HEK293 (cell line): ENCODE measurements at regions not wholly inside any gene's neighbourhood (a gene's known extent, or its start where the extent isn't known, plus 50 kb on each side); places are given as distances from the start of the nearest gene placed in this dataset.

ENCODE experiments used
- FEZF1 ChIP-seq: fragments of 450-650 bp; formaldehyde crosslinking; IDR thresholded peaks from 2 replicates; pipeline ENCODE4 v1.5.1; 2016; ENCODE audit warnings: missing biosample characterization, missing genetic modification characterization
- GLI2 ChIP-seq: fragments of 450-650 bp; formaldehyde crosslinking; IDR thresholded peaks from 2 replicates; pipeline ENCODE4; 2017; ENCODE audit warnings: missing biosample characterization, missing genetic modification characterization, low read depth, borderline replicate concordance
- GLIS1 ChIP-seq: fragments of 450-650 bp; formaldehyde crosslinking; IDR thresholded peaks from 2 replicates; pipeline ENCODE4 v1.5.1; 2016; ENCODE audit warnings: missing biosample characterization, missing genetic modification characterization
- HOXD13 ChIP-seq: sonication (generic); formaldehyde crosslinking; IDR thresholded peaks from 2 replicates; pipeline ENCODE4 v1.8.0; 2022; ENCODE audit warnings: missing genetic modification reagents, borderline replicate concordance
- KLF10 ChIP-seq: fragments of 450-650 bp; IDR thresholded peaks from 2 replicates; pipeline ENCODE4 v1.5.1; 2018; ENCODE audit warnings: missing biosample characterization, mild to moderate bottlenecking, missing genetic modification characterization
- KLF8 ChIP-seq: fragments of 450-650 bp; formaldehyde crosslinking; IDR thresholded peaks from 2 replicates; pipeline ENCODE4 v1.5.1; 2016; ENCODE audit warnings: missing biosample characterization, missing genetic modification characterization
- MYNN ChIP-seq: fragments of 450-650 bp; formaldehyde crosslinking; IDR thresholded peaks from 2 replicates; pipeline ENCODE4 v1.5.1; 2016; ENCODE audit warnings: missing biosample characterization, missing genetic modification characterization, borderline replicate concordance
- OSR2 ChIP-seq: fragments of 450-650 bp; formaldehyde crosslinking; IDR thresholded peaks from 2 replicates; pipeline ENCODE4 v1.5.1; 2016; ENCODE audit warnings: missing biosample characterization, missing genetic modification characterization
- OVOL3 ChIP-seq: fragments of 450-650 bp; formaldehyde crosslinking; IDR thresholded peaks from 2 replicates; pipeline ENCODE4 v1.5.1; 2016; ENCODE audit warnings: missing biosample characterization, missing genetic modification characterization
- RBAK ChIP-seq: fragments of 450-650 bp; formaldehyde crosslinking; IDR thresholded peaks from 2 replicates; pipeline ENCODE4 v1.5.1; 2016; ENCODE audit warnings: missing biosample characterization, missing genetic modification characterization
- REPIN1 ChIP-seq: fragments of 450-650 bp; formaldehyde crosslinking; IDR thresholded peaks from 2 replicates; pipeline ENCODE4 v1.5.1; 2017; ENCODE audit warnings: missing biosample characterization, missing genetic modification characterization, low read depth
- WT1 ChIP-seq: fragments of 450-650 bp; formaldehyde crosslinking; IDR thresholded peaks from 2 replicates; pipeline ENCODE4 v1.5.1; 2016; ENCODE audit warnings: missing biosample characterization, missing genetic modification characterization
- ZBTB17 ChIP-seq: fragments of 450-650 bp; formaldehyde crosslinking; IDR thresholded peaks from 2 replicates; pipeline ENCODE4 v1.5.1; 2016; ENCODE audit warnings: missing biosample characterization, missing genetic modification characterization
- ZBTB44 ChIP-seq: fragments of 450-650 bp; IDR thresholded peaks from 2 replicates; pipeline ENCODE4 v1.5.1; 2018; ENCODE audit warnings: missing biosample characterization, mild to moderate bottlenecking, missing genetic modification characterization
- ZBTB6 ChIP-seq: fragments of 450-650 bp; formaldehyde crosslinking; IDR thresholded peaks from 2 replicates; pipeline ENCODE4 v1.5.1; 2017; ENCODE audit warnings: missing biosample characterization, missing genetic modification characterization
- ZEB2 ChIP-seq: fragments of 450-650 bp; formaldehyde crosslinking; IDR thresholded peaks from 2 replicates; pipeline ENCODE4 v1.5.1; 2016; ENCODE audit warnings: missing biosample characterization, missing genetic modification characterization
- ZFHX2 ChIP-seq: fragments of 450-650 bp; formaldehyde crosslinking; conservative IDR thresholded peaks from 2 replicates; pipeline ENCODE4 v1.5.1; 2016; ENCODE audit warnings: missing biosample characterization, missing genetic modification characterization
- ZFP3 ChIP-seq: fragments of 450-650 bp; formaldehyde crosslinking; IDR thresholded peaks from 2 replicates; pipeline ENCODE4 v1.5.1; 2016; ENCODE audit warnings: low read depth, missing biosample characterization, missing genetic modification characterization
- ZNF133 ChIP-seq: fragments of 450-650 bp; formaldehyde crosslinking; IDR thresholded peaks from 2 replicates; pipeline ENCODE4 v1.5.1; 2016; ENCODE audit warnings: missing biosample characterization, missing genetic modification characterization
- ZNF18 ChIP-seq: fragments of 450-650 bp; formaldehyde crosslinking; IDR thresholded peaks from 2 replicates; pipeline ENCODE4 v1.5.1; 2016; ENCODE audit warnings: missing biosample characterization, missing genetic modification characterization
- ZNF184 ChIP-seq: fragments of 450-650 bp; IDR thresholded peaks from 2 replicates; pipeline ENCODE4 v1.5.1; 2018; ENCODE audit warnings: missing biosample characterization, mild to moderate bottlenecking, missing genetic modification characterization
- ZNF350 ChIP-seq: fragments of 450-650 bp; formaldehyde crosslinking; IDR thresholded peaks from 2 replicates; pipeline ENCODE4 v1.5.0; 2017; ENCODE audit warnings: missing biosample characterization, mild to moderate bottlenecking, missing genetic modification characterization
- ZNF362 ChIP-seq: fragments of 450-650 bp; formaldehyde crosslinking; IDR thresholded peaks from 2 replicates; pipeline ENCODE4 v1.5.1; 2016; ENCODE audit warnings: missing biosample characterization, missing genetic modification characterization
- ZNF366 ChIP-seq: fragments of 450-650 bp; formaldehyde crosslinking; conservative IDR thresholded peaks from 2 replicates; pipeline ENCODE4 v1.5.1; 2016; ENCODE audit warnings: missing biosample characterization, missing genetic modification characterization
- ZNF433 ChIP-seq: fragments of 450-650 bp; formaldehyde crosslinking; IDR thresholded peaks from 2 replicates; pipeline ENCODE4 v1.5.1; 2016; ENCODE audit warnings: missing biosample characterization, missing genetic modification characterization, low read depth
- ZNF555 ChIP-seq: fragments of 450-650 bp; formaldehyde crosslinking; conservative IDR thresholded peaks from 2 replicates; pipeline ENCODE4 v1.5.1; 2017; ENCODE audit warnings: missing biosample characterization, mild to moderate bottlenecking, missing genetic modification characterization, inconsistent platforms
- ZNF561 ChIP-seq: fragments of 450-650 bp; IDR thresholded peaks from 2 replicates; pipeline ENCODE4 v1.5.1; 2018; ENCODE audit warnings: missing biosample characterization, missing genetic modification characterization, borderline replicate concordance
- ZNF585B ChIP-seq: fragments of 450-650 bp; formaldehyde crosslinking; IDR thresholded peaks from 2 replicates; pipeline ENCODE4 v1.5.1; 2016; ENCODE audit warnings: missing biosample characterization, missing genetic modification characterization
- ZNF596 ChIP-seq: fragments of 450-650 bp; IDR thresholded peaks from 2 replicates; pipeline ENCODE4 v1.5.0; 2018; ENCODE audit warnings: missing biosample characterization, mild to moderate bottlenecking, missing genetic modification characterization, moderate library complexity
- ZNF610 ChIP-seq: fragments of 450-650 bp; formaldehyde crosslinking; IDR thresholded peaks from 2 replicates; pipeline ENCODE4 v1.5.1; 2016; ENCODE audit warnings: missing biosample characterization, missing genetic modification characterization, borderline replicate concordance
- ZNF626 ChIP-seq: fragments of 450-650 bp; sonication (Bioruptor Pico); formaldehyde crosslinking; IDR thresholded peaks from 2 replicates; pipeline ENCODE4 v1.5.1; 2018; ENCODE audit warnings: missing biosample characterization, missing genetic modification characterization, inconsistent platforms
- ZNF677 ChIP-seq: fragments of 450-650 bp; IDR thresholded peaks from 2 replicates; pipeline ENCODE4 v1.5.0; 2018; ENCODE audit warnings: missing biosample characterization, mild to moderate bottlenecking, missing genetic modification characterization, moderate library complexity
- ZNF768 ChIP-seq: fragments of 450-650 bp; formaldehyde crosslinking; IDR thresholded peaks from 2 replicates; pipeline ENCODE4 v1.5.1; 2018; ENCODE audit warnings: missing biosample characterization, mild to moderate bottlenecking, missing genetic modification characterization
- ZNF777 ChIP-seq: fragments of 450-650 bp; formaldehyde crosslinking; IDR thresholded peaks from 2 replicates; pipeline ENCODE4 v1.5.1; 2017; ENCODE audit warnings: missing biosample characterization, missing genetic modification characterization, borderline replicate concordance
- ZNF792 ChIP-seq: fragments of 450-650 bp; formaldehyde crosslinking; IDR thresholded peaks from 2 replicates; pipeline ENCODE4 v1.5.1; 2016; ENCODE audit warnings: missing biosample characterization, missing genetic modification characterization
- ZNF843 ChIP-seq: fragments of 450-650 bp; formaldehyde crosslinking; IDR thresholded peaks from 2 replicates; pipeline ENCODE4 v1.5.1; 2016; ENCODE audit warnings: missing biosample characterization, missing genetic modification characterization

- TF ChIP-seq ZNF768 (tag by site-specific recombination) = no peak
- TF ChIP-seq ZBTB6 (tag by site-specific recombination) = no peak
- TF ChIP-seq ZNF184 (tag by site-specific recombination) = no peak
- TF ChIP-seq KLF8 (tag by site-specific recombination) = 0 out of 2 replicates have a peak, but pooled peaks have one; percentile 21
- TF ChIP-seq ZFHX2 (tag by site-specific recombination) = peak; percentile 72
- TF ChIP-seq ZEB2 (tag by site-specific recombination) = 0 out of 2 replicates have a peak, but pooled peaks have one; percentile 47
- no peak for TF ChIP-seq ZNF133 (tag by site-specific recombination)
- no peak for TF ChIP-seq GLIS1
- peak; percentile 75 for TF ChIP-seq OSR2 (tag by site-specific recombination)
- peak; percentile 86 for TF ChIP-seq WT1 (tag by site-specific recombination)
- peak; percentile 98 for TF ChIP-seq ZBTB44 (tag by site-specific recombination)
- no peak for TF ChIP-seq ZNF626 (tag by site-specific recombination)
- no peak for TF ChIP-seq ZNF792 (tag by site-specific recombination)
- TF ChIP-seq ZBTB17 (tag by site-specific recombination) = 0 out of 2 replicates have a peak, but pooled peaks have one; percentile 27
- no peak for TF ChIP-seq ZNF777 (tag by site-specific recombination)
- no peak for TF ChIP-seq ZNF362 (tag by site-specific recombination)
- TF ChIP-seq ZFP3 = no peak
- no peak for TF ChIP-seq ZNF433 (tag by site-specific recombination)
- no peak; the same call in 1 of the 2 replicates for TF ChIP-seq GLI2 (tag by site-specific recombination)
- no peak for TF ChIP-seq HOXD13
- peak; percentile 75; the same call in 1 of the 2 replicates for TF ChIP-seq ZNF561 (tag by site-specific recombination)
- TF ChIP-seq ZNF585B (tag by site-specific recombination) = no peak
- no peak for TF ChIP-seq REPIN1 (tag by site-specific recombination)
- peak; percentile 52; the same call in 1 of the 2 replicates for TF ChIP-seq ZNF843
- TF ChIP-seq ZNF596 = no peak
- no peak for TF ChIP-seq ZNF350 (tag by site-specific recombination)
- no peak for TF ChIP-seq RBAK (tag by site-specific recombination)
- TF ChIP-seq ZNF610 (tag by site-specific recombination) = no peak
- TF ChIP-seq ZNF677 (tag by site-specific recombination) = no peak
- TF ChIP-seq ZNF555 (tag by site-specific recombination) = no peak
- TF ChIP-seq KLF10 (tag by site-specific recombination) = peak; percentile 77
- TF ChIP-seq ZNF366 (tag by site-specific recombination) = peak; percentile 58; the same call in 1 of the 2 replicates
- no peak for TF ChIP-seq MYNN (tag by site-specific recombination)
- no peak for TF ChIP-seq OVOL3 (tag by site-specific recombination)
- 0 out of 2 replicates have a peak, but pooled peaks have one; percentile 42 for TF ChIP-seq ZNF18 (tag by site-specific recombination)
- peak; percentile 23; the same call in 1 of the 2 replicates for TF ChIP-seq FEZF1 (tag by site-specific recombination)
These were observed 104.6 kb upstream of the AKIRIN2 start (continued) for GRCh38 chr6:87806635-87807034.
